22Rv1 (cell line): ENCODE measurements at regions not wholly inside any gene's neighbourhood (a gene's known extent, or its start where the extent isn't known, plus 50 kb on each side); places are given as distances from the start of the nearest gene placed in this dataset.

Source experiments
- H3K27ac ChIP-seq: fragments of 450-650 bp; 2 replicates; pipeline ENCODE4 v1.5.1; 2017
- CTCF ChIP-seq: fragments of 450-650 bp; IDR thresholded peaks from 2 replicates; pipeline ENCODE4 v1.5.1; 2017; ENCODE audit warnings: mild to moderate bottlenecking
- ZFX ChIP-seq: fragments of 450-650 bp; IDR thresholded peaks from 2 replicates; pipeline ENCODE4 v1.6.1; 2017; ENCODE audit warnings: antibody characterized with exemption, borderline replicate concordance

GRCh38 chr2:172214252-172214651, 111.6 kb upstream of the DLX2 start:
- no peak overlapping the region for H3K27ac ChIP-seq
- no peak for TF ChIP-seq ZFX
- TF ChIP-seq CTCF: no peak

- H3K27ac ChIP-seq: no peak overlapping the region
- no peak for TF ChIP-seq CTCF
- TF ChIP-seq ZFX: no peak
These were observed 112.7 kb upstream of the DLX2 start for GRCh38 chr2:172215172-172215935.

- H3K27ac ChIP-seq: no peak overlapping the region
- no peak for TF ChIP-seq ZFX
- TF ChIP-seq CTCF: no peak
These were observed 113.2 kb upstream of the DLX2 start for GRCh38 chr2:172215936-172216335.

- no peak overlapping the region for H3K27ac ChIP-seq
- TF ChIP-seq CTCF: no peak
- TF ChIP-seq ZFX: no peak
These were observed 113.8 kb upstream of the DLX2 start for GRCh38 chr2:172216477-172216876.

GRCh38 chr2:172219201-172219600, 116.5 kb upstream of the DLX2 start:
- H3K27ac ChIP-seq: no peak overlapping the region
- TF ChIP-seq CTCF: no peak
- TF ChIP-seq ZFX: no peak

- TF ChIP-seq CTCF (no peak), ZFX (no peak)
- H3K27ac ChIP-seq: no peak overlapping the region
These were observed 117.4 kb upstream of the DLX2 start for GRCh38 chr2:172220121-172220520.

GRCh38 chr2:172223601-172224054, 120.9 kb upstream of the DLX2 start:
- TF ChIP-seq ZFX: no peak
- TF ChIP-seq CTCF: no peak
- H3K27ac ChIP-seq: no peak overlapping the region
